ENCODE measurements at regions not wholly inside any gene's neighbourhood (a gene's known extent, or its start where the extent isn't known, plus 50 kb on each side); places are given as distances from the start of the nearest gene placed in this dataset.
"Not testable (repeated sequence)": the region's sequence is repeated elsewhere in the genome, so short reads cannot be mapped to it uniquely, and the experiment has no call there.

GRCh38 chr19:13689085-13689484 lies 75.2 kb upstream of the MRI1 start:
- no peaks in the 10 kb centered on the region for H3K36me3 ChIP-seq
- no peaks in the 10 kb centered on the region for H3K27me3 ChIP-seq

GRCh38 chr19:13684021-13684420 lies 80.3 kb upstream of the MRI1 start:
- TF ChIP-seq CTCF (IDR thresholded peaks at IDR 0.05) (no peak), POLR2A (IDR thresholded peaks at IDR 0.05) (no peak)
- no peak for DNase-seq
- Histone ChIP-seq H3K27me3 (no peaks in the 10 kb centered on the region), H3K27ac (no peak overlapping the region), H3K4me3 (no peak overlapping the region), H3K4me1 (no peaks in the 10 kb centered on the region), H3K9me3 (peaks cover 0 to 3% of the 10 kb centered on the region in 2 donors), H3K36me3 (no peaks in the 10 kb centered on the region)
- intact Hi-C loops (cut with DNase I; ENCODE audit: low total_unique reads), result no loop called here

More at GRCh38 chr19:13689085-13689484, 75.2 kb upstream of the MRI1 start:
- DNase-seq, result no peak
- intact Hi-C loops (cut with DNase I; ENCODE audit: low total_unique reads), result no loop called here
- Histone ChIP-seq H3K4me3 (no peak overlapping the region), H3K4me1 (no peaks in the 10 kb centered on the region), H3K27ac (no peak overlapping the region), H3K9me3 (no peaks in the 10 kb centered on the region)
- no peak for TF ChIP-seq CTCF (IDR thresholded peaks at IDR 0.05)
- no peak for TF ChIP-seq POLR2A (IDR thresholded peaks at IDR 0.05)

GRCh38 chr19:13681509-13681908 lies 82.8 kb upstream of the MRI1 start:
- no peak for DNase-seq
- peaks cover 0 to 3% of the 10 kb centered on the region in 2 donors for H3K9me3 ChIP-seq
- no peaks in the 10 kb centered on the region for H3K27me3 ChIP-seq
- no peaks in the 10 kb centered on the region for H3K4me1 ChIP-seq
- TF ChIP-seq CTCF (IDR thresholded peaks at IDR 0.05), result no peak
- no peak for TF ChIP-seq POLR2A (IDR thresholded peaks at IDR 0.05)
- H3K4me3 ChIP-seq, result no peak overlapping the region
- H3K27ac ChIP-seq, result no peak overlapping the region
- intact Hi-C loops (cut with DNase I; ENCODE audit: low total_unique reads), result no loop called here
- no peaks in the 10 kb centered on the region for H3K36me3 ChIP-seq

GRCh38 chr19:13680708-13681360 lies 83.5 kb upstream of the MRI1 start:
- H3K4me3 ChIP-seq; H3K36me3 ChIP-seq; H3K27ac ChIP-seq; DNase-seq; H3K27me3 ChIP-seq; intact Hi-C loops (cut with DNase I; ENCODE audit: low total_unique reads); H3K9me3 ChIP-seq; H3K4me1 ChIP-seq: not testable (repeated sequence)

- H3K4me1 ChIP-seq; intact Hi-C loops (cut with DNase I; ENCODE audit: low total_unique reads); H3K27ac ChIP-seq; H3K27me3 ChIP-seq; H3K9me3 ChIP-seq; H3K4me3 ChIP-seq; H3K36me3 ChIP-seq; DNase-seq: not testable (repeated sequence)
Observed at GRCh38 chr19:13676967-13677366, 87.4 kb upstream of the MRI1 start.

- H3K36me3 ChIP-seq; H3K27me3 ChIP-seq; DNase-seq; intact Hi-C loops (cut with DNase I; ENCODE audit: low total_unique reads); H3K4me3 ChIP-seq; H3K9me3 ChIP-seq; H3K27ac ChIP-seq; H3K4me1 ChIP-seq: not testable (repeated sequence)
Observed at GRCh38 chr19:13672480-13673175, 91.7 kb upstream of the MRI1 start.

Data from uterus (tissue), 3 donors.